NT2/D1 (cell line): ENCODE measurements at regions not wholly inside any gene's neighbourhood (a gene's known extent, or its start where the extent isn't known, plus 50 kb on each side); places are given as distances from the start of the nearest gene placed in this dataset.

Source experiments
- DNase-seq: peaks from one replicate; pipeline ENCODE4 v3.0.0-alpha.2; 2011; ENCODE audit warnings: low read depth, low spot score
- H3K27me3 ChIP-seq: 2 replicates; pipeline ENCODE4 v1.6.0; 2011; ENCODE audit warnings: mild to moderate bottlenecking; ENCODE audit not compliant: insufficient read length, insufficient read depth
- H3K36me3 ChIP-seq: 2 replicates; pipeline ENCODE4 v1.6.1; 2011; ENCODE audit warnings: mild to moderate bottlenecking, low read length, mixed read lengths; ENCODE audit not compliant: insufficient read depth, insufficient read length
- H3K4me1 ChIP-seq: 2 replicates; pipeline ENCODE4 v1.5.1; 2011; ENCODE audit not compliant: insufficient read depth, insufficient read length
- H3K4me3 ChIP-seq: 2 replicates; pipeline ENCODE4 v1.5.1; 2011; ENCODE audit warnings: low read depth; ENCODE audit not compliant: insufficient read length
- H3K9ac ChIP-seq: 2 replicates; pipeline ENCODE4 v1.6.0; 2011; ENCODE audit warnings: low read depth; ENCODE audit not compliant: insufficient read length
- H3K9me3 ChIP-seq: 2 replicates; pipeline ENCODE4 v1.5.1; 2011; ENCODE audit warnings: mild to moderate bottlenecking, low read length; ENCODE audit not compliant: insufficient read depth
- SUZ12 ChIP-seq: IDR thresholded peaks from 2 replicates; pipeline ENCODE4 v1.6.1; 2011; ENCODE audit not compliant: insufficient read length, insufficient read depth; ENCODE audit errors: extremely low read depth
- YY1 ChIP-seq: IDR thresholded peaks from 2 replicates; pipeline ENCODE4 v1.6.1; 2011; ENCODE audit not compliant: insufficient read length, insufficient read depth
- ZNF274 ChIP-seq: IDR thresholded peaks from 2 replicates; pipeline ENCODE4 v1.6.1; 2011; ENCODE audit warnings: mild to moderate bottlenecking, low read depth, low read length

- H3K27me3 ChIP-seq: no peaks in the 10 kb centered on the region
- H3K4me1 ChIP-seq: no peaks in the 10 kb centered on the region
- H3K9me3 ChIP-seq: no peaks in the 10 kb centered on the region
- H3K4me3 ChIP-seq: no peak overlapping the region
- DNase-seq: no peak
- TF ChIP-seq ZNF274: no peak
- no peak for TF ChIP-seq SUZ12
- TF ChIP-seq YY1: no peak
- H3K9ac ChIP-seq: no peak overlapping the region
- no peaks in the 10 kb centered on the region for H3K36me3 ChIP-seq
Measured at GRCh38 chr12:24079083-24079482, 129.6 kb upstream of the SOX5 start.

- Histone ChIP-seq H3K27me3 (no peaks in the 10 kb centered on the region), H3K36me3 (no peaks in the 10 kb centered on the region), H3K9me3 (no peaks in the 10 kb centered on the region), H3K4me1 (no peaks in the 10 kb centered on the region), H3K9ac (no peak overlapping the region), H3K4me3 (no peak overlapping the region)
- no peak for TF ChIP-seq YY1
- no peak for TF ChIP-seq ZNF274
- no peak for TF ChIP-seq SUZ12
- no peak for DNase-seq
Measured at GRCh38 chr12:24078318-24078765, 128.9 kb upstream of the SOX5 start.

GRCh38 chr12:24077161-24077560, 127.7 kb upstream of the SOX5 start:
- no peak for TF ChIP-seq ZNF274
- no peak for TF ChIP-seq YY1
- TF ChIP-seq SUZ12: no peak
- Histone ChIP-seq H3K27me3 (no peaks in the 10 kb centered on the region), H3K9me3 (no peaks in the 10 kb centered on the region), H3K9ac (no peak overlapping the region), H3K4me1 (no peaks in the 10 kb centered on the region), H3K36me3 (no peaks in the 10 kb centered on the region), H3K4me3 (no peak overlapping the region)
- no peak for DNase-seq

GRCh38 chr12:24075650-24076049, 126.2 kb upstream of the SOX5 start:
- Histone ChIP-seq H3K36me3 (no peaks in the 10 kb centered on the region), H3K27me3 (no peaks in the 10 kb centered on the region), H3K4me3 (no peak overlapping the region), H3K9me3 (no peaks in the 10 kb centered on the region), H3K9ac (no peak overlapping the region), H3K4me1 (no peaks in the 10 kb centered on the region)
- TF ChIP-seq ZNF274: no peak
- TF ChIP-seq YY1: no peak
- no peak for TF ChIP-seq SUZ12
- DNase-seq: no peak

GRCh38 chr12:24073170-24073810, 123.8 kb upstream of the SOX5 start:
- no peaks in the 10 kb centered on the region for H3K4me1 ChIP-seq
- no peak overlapping the region for H3K9ac ChIP-seq

GRCh38 chr12:24072302-24072701, 122.8 kb upstream of the SOX5 start:
- Histone ChIP-seq H3K4me1 (no peaks in the 10 kb centered on the region), H3K36me3 (no peaks in the 10 kb centered on the region), H3K27me3 (no peaks in the 10 kb centered on the region), H3K4me3 (no peak overlapping the region), H3K9ac (no peak overlapping the region), H3K9me3 (no peaks in the 10 kb centered on the region)
- TF ChIP-seq YY1: no peak
- TF ChIP-seq ZNF274: no peak
- TF ChIP-seq SUZ12: no peak
- DNase-seq: no peak

More at GRCh38 chr12:24073170-24073810, 123.8 kb upstream of the SOX5 start:
- TF ChIP-seq SUZ12: no peak
- TF ChIP-seq YY1: no peak
- TF ChIP-seq ZNF274: no peak
- H3K4me3 ChIP-seq: no peak overlapping the region
- no peaks in the 10 kb centered on the region for H3K27me3 ChIP-seq
- no peak for DNase-seq
- no peaks in the 10 kb centered on the region for H3K9me3 ChIP-seq
- H3K36me3 ChIP-seq: no peaks in the 10 kb centered on the region

GRCh38 chr12:24071842-24072241, 122.4 kb upstream of the SOX5 start:
- H3K9ac ChIP-seq: no peak overlapping the region
- no peak overlapping the region for H3K4me3 ChIP-seq
- no peaks in the 10 kb centered on the region for H3K27me3 ChIP-seq
- TF ChIP-seq SUZ12 (no peak), YY1 (no peak), ZNF274 (no peak)
- no peaks in the 10 kb centered on the region for H3K4me1 ChIP-seq
- no peak for DNase-seq
- H3K9me3 ChIP-seq: no peaks in the 10 kb centered on the region
- no peaks in the 10 kb centered on the region for H3K36me3 ChIP-seq
